CD4-positive, alpha-beta T cell treated with Interleukin-17A for 4 hours (primary cell): ENCODE measurements at regions not wholly inside any gene's neighbourhood (a gene's known extent, or its start where the extent isn't known, plus 50 kb on each side); places are given as distances from the start of the nearest gene placed in this dataset.

Experiments
- DNase-seq: peaks from one replicate; pipeline ENCODE4 v3.0.0-alpha.2; 2020; ENCODE audit warnings: mixed read lengths

- no peak for DNase-seq
Measured at GRCh38 chr12:46445551-46446235, 73.1 kb upstream of the SLC38A2 start.

- no peak for DNase-seq
Measured at GRCh38 chr12:46445093-46445492, 72.5 kb upstream of the SLC38A2 start.

- no peak for DNase-seq
Measured at GRCh38 chr12:46443594-46444263, 71.2 kb upstream of the SLC38A2 start.

GRCh38 chr12:46442738-46443137 is 70.2 kb upstream of the SLC38A2 start:
- DNase-seq: no peak

GRCh38 chr12:46442239-46442638 is 69.7 kb upstream of the SLC38A2 start:
- DNase-seq: no peak

GRCh38 chr12:46439793-46440511 is 67.4 kb upstream of the SLC38A2 start:
- no peak for DNase-seq

GRCh38 chr12:46438719-46439319 is 66.2 kb upstream of the SLC38A2 start:
- DNase-seq: no peak

GRCh38 chr12:46438256-46438655 is 65.7 kb upstream of the SLC38A2 start:
- no peak for DNase-seq

GRCh38 chr12:46437469-46437868 is 64.9 kb upstream of the SLC38A2 start:
- no peak for DNase-seq

- no peak for DNase-seq
Measured at GRCh38 chr12:46436747-46437146, 64.2 kb upstream of the SLC38A2 start.

GRCh38 chr12:46435625-46436024 is 63.1 kb upstream of the SLC38A2 start:
- DNase-seq: no peak

- DNase-seq: no peak
Measured at GRCh38 chr12:46435029-46435428, 62.5 kb upstream of the SLC38A2 start.

GRCh38 chr12:46433829-46434228 is 61.3 kb upstream of the SLC38A2 start:
- DNase-seq: no peak

GRCh38 chr12:46432325-46432724 is 59.8 kb upstream of the SLC38A2 start:
- DNase-seq: no peak

GRCh38 chr12:46430340-46430948 is 57.9 kb upstream of the SLC38A2 start:
- DNase-seq: peak; percentile 9
